ENCODE measurements at regions not wholly inside any gene's neighbourhood (a gene's known extent, or its start where the extent isn't known, plus 50 kb on each side); places are given as distances from the start of the nearest gene placed in this dataset.

DNA sequence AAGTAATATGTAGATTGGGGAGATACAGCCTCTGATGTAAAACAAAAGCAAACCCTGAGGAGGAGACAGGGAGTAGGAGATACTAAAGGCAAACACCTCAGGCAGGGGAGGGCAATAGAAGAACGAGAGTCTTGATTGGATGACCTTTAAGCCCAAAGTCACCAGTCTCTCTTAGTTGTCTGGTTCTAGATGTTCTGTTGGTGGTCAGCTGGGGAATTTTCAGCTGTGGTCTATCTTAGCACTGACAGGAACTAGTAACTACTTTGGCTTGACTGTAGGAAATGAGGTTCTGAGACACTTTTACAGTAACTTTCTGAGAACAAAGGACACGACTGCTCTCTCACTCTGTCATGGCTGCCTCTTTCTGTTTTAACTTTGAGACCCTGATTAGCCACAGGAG lies 290.7 kb upstream of the MIR17HG start:
- TF ChIP-seq, protein P1, sequence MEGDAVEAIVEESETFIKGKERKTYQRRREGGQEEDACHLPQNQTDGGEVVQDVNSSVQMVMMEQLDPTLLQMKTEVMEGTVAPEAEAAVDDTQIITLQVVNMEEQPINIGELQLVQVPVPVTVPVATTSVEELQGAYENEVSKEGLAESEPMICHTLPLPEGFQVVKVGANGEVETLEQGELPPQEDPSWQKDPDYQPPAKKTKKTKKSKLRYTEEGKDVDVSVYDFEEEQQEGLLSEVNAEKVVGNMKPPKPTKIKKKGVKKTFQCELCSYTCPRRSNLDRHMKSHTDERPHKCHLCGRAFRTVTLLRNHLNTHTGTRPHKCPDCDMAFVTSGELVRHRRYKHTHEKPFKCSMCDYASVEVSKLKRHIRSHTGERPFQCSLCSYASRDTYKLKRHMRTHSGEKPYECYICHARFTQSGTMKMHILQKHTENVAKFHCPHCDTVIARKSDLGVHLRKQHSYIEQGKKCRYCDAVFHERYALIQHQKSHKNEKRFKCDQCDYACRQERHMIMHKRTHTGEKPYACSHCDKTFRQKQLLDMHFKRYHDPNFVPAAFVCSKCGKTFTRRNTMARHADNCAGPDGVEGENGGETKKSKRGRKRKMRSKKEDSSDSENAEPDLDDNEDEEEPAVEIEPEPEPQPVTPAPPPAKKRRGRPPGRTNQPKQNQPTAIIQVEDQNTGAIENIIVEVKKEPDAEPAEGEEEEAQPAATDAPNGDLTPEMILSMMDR (IDR thresholded peaks at IDR 0.05): no peak
- TF ChIP-seq POLR2AphosphoS5 (IDR thresholded peaks at IDR 0.05) (no peak), POLR2A (IDR thresholded peaks at IDR 0.05) (no peak)

All from prostate gland (tissue), 2 donors.